A549 (cell line): ENCODE measurements at regions not wholly inside any gene's neighbourhood (a gene's known extent, or its start where the extent isn't known, plus 50 kb on each side); places are given as distances from the start of the nearest gene placed in this dataset.
A peak's percentile ranks its signal among the peaks of the same experiment; 100 is the strongest.

Experiments
- ATAC-seq, 2 experiments: fragments of 200-7000 bp in 1 of 2; fragments of >200 bp in 1 of 2; cut with Nextera tagmentation in 1 of 2; cut with Tn5 transposase in 1 of 2; 3 replicates each; pipeline versions ENCODE4 v1.8.0 to v1.9.1; 2018 to 2020; ENCODE audit warnings: mild to moderate bottlenecking in 1 of 2, moderate library complexity in 1 of 2
- CTCF ChIA-PET: fragments of 300-600 bp; sonication (Branson Sonifier 250); formaldehyde crosslinking; extraction: SDS; loops from one replicate; lab custom pipeline; 2021; ENCODE audit warnings: antibody characterized with exemption, inconsistent platforms; lab: Yijun Ruan, JAX
- POLR2A ChIA-PET: fragments of 350-600 bp; formaldehyde crosslinking; extraction: SDS; loops from one replicate; lab custom pipeline; 2021; ENCODE audit warnings: antibody characterized with exemption, inconsistent platforms; lab: Yijun Ruan, JAX
- DNase-seq, 2 experiments: peaks; one replicate each; pipeline versions ENCODE4 v3.0.0 to v3.0.0-alpha.2; 2011 to 2016; ENCODE audit warnings: low read depth in 1 of 2, low spot score in 1 of 2
- FAIRE-seq: peaks from 2 replicates; lab custom pipeline; 2011; peaks lifted over from hg19 to GRCh38; lab: Jason Lieb, UNC
- H3K27ac ChIP-seq, 2 experiments: fragments of >200 bp; sonication (Bioruptor Twin); formaldehyde crosslinking; 3 replicates each; pipeline ENCODE4 v1.5.1; 2016 to 2017
- H3K4me1 ChIP-seq: fragments of >200 bp; sonication (Bioruptor Twin); formaldehyde crosslinking; 3 replicates; pipeline ENCODE4 v1.6.1; 2016
- H3K4me2 ChIP-seq: fragments of >200 bp; sonication (Bioruptor Twin); formaldehyde crosslinking; 3 replicates; pipeline ENCODE4 v1.6.1; 2016
- H3K4me3 ChIP-seq: fragments of >200 bp; sonication (Bioruptor Twin); formaldehyde crosslinking; 3 replicates; pipeline ENCODE4 v1.5.1; 2016
- H3K9me3 ChIP-seq: fragments of >200 bp; sonication (Bioruptor Twin); formaldehyde crosslinking; 3 replicates; pipeline ENCODE4 v1.6.1; 2016
- CHD2 ChIP-seq: fragments of 150-350 bp; IDR thresholded peaks from 2 replicates; pipeline ENCODE4 v1.6.1; 2014; ENCODE audit warnings: low read length; ENCODE audit not compliant: partially characterized antibody
- CHD4 ChIP-seq: fragments of 200-600 bp; sonication (generic); IDR thresholded peaks from 2 replicates; pipeline ENCODE4 v1.6.1; 2016; ENCODE audit warnings: antibody characterized with exemption, mild to moderate bottlenecking, borderline replicate concordance
- EHF ChIP-seq: fragments of 250-450 bp; sonication (Bioruptor Pico); IDR thresholded peaks from 2 replicates; pipeline ENCODE4 v1.5.0; 2020; ENCODE audit warnings: mild to moderate bottlenecking
- FOSB ChIP-seq: fragments of 250-450 bp; sonication (Bioruptor Pico); IDR thresholded peaks from 2 replicates; pipeline ENCODE4 v1.5.0; 2020; ENCODE audit warnings: mild to moderate bottlenecking, moderate library complexity
- FOXS1 ChIP-seq: fragments of 250-450 bp; sonication (Bioruptor Pico); IDR thresholded peaks from 2 replicates; pipeline ENCODE4 v1.5.0; 2020; ENCODE audit warnings: mild to moderate bottlenecking, moderate library complexity
- HOXB5 ChIP-seq: fragments of 250-450 bp; sonication (Bioruptor Pico); IDR thresholded peaks from 2 replicates; pipeline ENCODE4 v1.5.0; 2020; ENCODE audit warnings: mild to moderate bottlenecking, moderate library complexity
- JUNB ChIP-seq: fragments of >200 bp; sonication (Bioruptor Twin); formaldehyde crosslinking; IDR thresholded peaks from 2 replicates; pipeline ENCODE4 v1.6.1; 2016
- MAZ ChIP-seq: fragments of 150-350 bp; IDR thresholded peaks from 2 replicates; pipeline ENCODE4 v1.6.1; 2014; ENCODE audit warnings: antibody characterized with exemption, low read depth, low read length, borderline replicate concordance
- MYC ChIP-seq: IDR thresholded peaks from 2 replicates; pipeline ENCODE4 v1.6.1; 2012; ENCODE audit warnings: mild to moderate bottlenecking, inconsistent platforms, low read length, improper control_type of control experiment, borderline replicate concordance
- POLR2AphosphoS2 ChIP-seq: conservative IDR thresholded peaks from 2 replicates; pipeline ENCODE4 v1.6.1; 2012; ENCODE audit warnings: low read length, improper control_type of control experiment, inconsistent platforms
- RCOR1 ChIP-seq: fragments of 150-350 bp; IDR thresholded peaks from 2 replicates; pipeline ENCODE4 v1.6.1; 2014; ENCODE audit warnings: antibody characterized with exemption, low read length, low read depth
- RNF2 ChIP-seq: fragments of 200-600 bp; sonication (generic); IDR thresholded peaks from 2 replicates; pipeline ENCODE4 v1.6.1; 2016; ENCODE audit warnings: low read depth, mild to moderate bottlenecking, antibody characterized with exemption, moderate library complexity, borderline replicate concordance
- TP53 ChIP-seq: fragments of 250-450 bp; sonication (Bioruptor Pico); IDR thresholded peaks from 2 replicates; pipeline ENCODE4 v1.5.0; 2021; ENCODE audit warnings: mild to moderate bottlenecking, moderate library complexity
- ZFP36 ChIP-seq: fragments of 450-650 bp; IDR thresholded peaks from 2 replicates; pipeline ENCODE4 v1.6.1; 2014; ENCODE audit warnings: borderline replicate concordance; ENCODE audit not compliant: partially characterized antibody
- ZSCAN20 ChIP-seq: fragments of 250-450 bp; sonication (Bioruptor Pico); IDR thresholded peaks from 2 replicates; pipeline ENCODE4 v1.8.0; 2022; ENCODE audit warnings: mild to moderate bottlenecking, moderate library complexity
- WGBS: methylation state at CpG from one replicate; pipeline ENCODE4 v1.1.6; 2017; ENCODE audit errors: missing lambda C conversion rate; 5-methylcytosine and 5-hydroxymethylcytosine counted together
- TF ChIP-seq, protein P1 (sequence below): fragments of 450-650 bp; IDR thresholded peaks from 2 replicates; pipeline ENCODE4 v1.6.1; 2014; ENCODE audit warnings: antibody characterized with exemption
- TF ChIP-seq, protein P2 (sequence below): fragments of >200 bp; sonication (Bioruptor Twin); formaldehyde crosslinking; IDR thresholded peaks from 3 replicates; pipeline ENCODE4 v1.5.1; 2016
- TF ChIP-seq, protein P3 (sequence below): fragments of 250-450 bp; sonication (Bioruptor Pico); IDR thresholded peaks from 2 replicates; pipeline ENCODE4 v1.5.0; 2020; ENCODE audit warnings: low read depth, mild to moderate bottlenecking, moderate library complexity
- TF ChIP-seq, protein P4 (sequence below): IDR thresholded peaks from 2 replicates; pipeline ENCODE4 v1.6.1; 2012; ENCODE audit warnings: low read depth, borderline replicate concordance
- TF ChIP-seq, protein P5 (sequence below): fragments of 250-450 bp; sonication (Bioruptor Pico); IDR thresholded peaks from 2 replicates; pipeline ENCODE4 v1.5.0; 2021; ENCODE audit warnings: mild to moderate bottlenecking, moderate library complexity, borderline replicate concordance

DNA sequence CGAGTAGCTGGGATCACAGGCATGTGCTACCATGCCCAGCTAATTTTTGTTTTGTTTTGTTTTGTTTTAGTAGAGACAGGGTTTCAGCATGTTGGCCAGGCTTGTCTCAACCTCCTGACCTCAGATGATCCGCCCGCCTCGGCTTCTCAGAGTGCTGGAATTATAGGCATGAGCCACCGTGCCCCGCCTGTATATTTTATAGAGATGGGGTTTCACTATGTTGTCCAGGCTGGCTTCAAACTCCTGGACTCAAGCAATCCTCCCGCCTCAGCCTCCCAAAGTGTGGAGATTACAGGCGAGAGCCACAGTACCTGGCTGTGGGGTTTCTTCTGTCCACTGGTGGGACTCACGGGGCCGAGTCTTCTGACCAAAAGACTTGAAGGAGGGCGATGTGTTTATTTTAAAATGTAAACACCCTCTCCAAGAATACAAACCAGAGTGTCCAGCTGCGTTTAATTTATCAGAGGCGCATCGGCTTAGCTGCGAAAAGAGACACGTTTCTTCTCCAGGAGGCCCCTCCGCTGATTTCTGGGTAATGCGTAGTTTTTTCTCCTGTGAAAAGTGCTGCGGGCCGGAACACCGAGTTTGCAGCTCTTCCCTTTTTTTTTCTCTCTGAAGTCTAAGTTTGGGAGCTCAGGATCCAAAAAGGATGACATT lies 86.9 kb upstream of the CIBAR2 start:
- DNase-seq, result peak in 1 of 2 experiments; percentile 29
- POLR2A ChIA-PET, result no interaction called here
- CTCF ChIA-PET, result interaction anchor here (0.7 to 2.2 kb wide), 4 partner anchors 8 to 84 kb away, joined by 3 to 7 read pairs (median 4); no protein-coding TSS in a partner anchor

DNA sequence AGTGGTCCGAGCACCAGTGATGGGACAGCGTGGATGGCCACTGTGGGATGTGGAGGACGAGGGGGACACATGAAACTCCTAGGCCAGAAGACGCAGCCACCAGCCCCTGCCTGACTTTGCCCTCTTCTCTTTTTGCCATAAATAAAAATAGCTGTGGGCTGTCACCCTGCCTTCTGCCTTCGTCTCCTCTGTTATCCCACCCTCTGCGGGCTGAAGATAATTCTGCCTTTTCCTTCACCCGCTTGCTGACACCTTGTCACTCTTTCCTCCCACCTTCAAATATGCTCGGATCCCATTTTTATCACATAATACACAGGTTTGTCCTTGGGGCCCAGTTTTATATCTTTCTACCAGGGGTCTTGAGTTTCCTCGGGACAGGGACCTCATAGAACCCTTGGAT lies 87.6 kb upstream of the CIBAR2 start:
- H3K4me3 ChIP-seq, result no peak overlapping the region
- ChIA-PET CTCF (interaction anchor here (0.9 to 1.3 kb wide), 2 partner anchors 9 to 85 kb away, joined by 3 to 7 read pairs; no protein-coding TSS in a partner anchor), POLR2A (no interaction called here)
- no peak for TF ChIP-seq MYC
- TF ChIP-seq HOXB5 (CRISPR knock-in tag), result no peak
- TF ChIP-seq CHD4, result no peak
- no peak for TF ChIP-seq ZFP36
- TF ChIP-seq FOSB (CRISPR knock-in tag), result no peak
- ATAC-seq (no peak), DNase-seq (no peak), FAIRE-seq (no peak)
- no peaks in the 10 kb centered on the region for H3K9me3 ChIP-seq
- no peak overlapping the region for H3K4me2 ChIP-seq
- H3K4me1 ChIP-seq, result peaks cover 9% of the 10 kb centered on the region; the same call in 2 of the 3 replicates
- no peak overlapping the region for H3K27ac ChIP-seq
- WGBS, result 91% methylated on average over 9 of the region's 9 CpGs

More for the DNA sequence above, 86.9 kb upstream of the CIBAR2 start:
- no peaks in the 10 kb centered on the region for H3K9me3 ChIP-seq
- WGBS, result 81% methylated on average over 21 of the region's 21 CpGs
- FAIRE-seq, result no peak
- H3K4me2 ChIP-seq, result no peak overlapping the region
- H3K4me3 ChIP-seq, result no peak overlapping the region
- H3K27ac ChIP-seq, result 0 out of 6 replicates have a peak overlapping the region, but pooled peaks of 1 of the 2 experiments have one; percentile 36
- H3K4me1 ChIP-seq, result peaks cover 9% of the 10 kb centered on the region; the same call in 2 of the 3 replicates
- ATAC-seq, result peak in 1 of 2 experiments; percentile 25; a peak in 2 of 6 replicates
- TF ChIP-seq EHF (CRISPR knock-in tag), result no peak
- TF ChIP-seq POLR2AphosphoS2, result no peak
- no peak for TF ChIP-seq RCOR1
- TF ChIP-seq, protein P1, sequence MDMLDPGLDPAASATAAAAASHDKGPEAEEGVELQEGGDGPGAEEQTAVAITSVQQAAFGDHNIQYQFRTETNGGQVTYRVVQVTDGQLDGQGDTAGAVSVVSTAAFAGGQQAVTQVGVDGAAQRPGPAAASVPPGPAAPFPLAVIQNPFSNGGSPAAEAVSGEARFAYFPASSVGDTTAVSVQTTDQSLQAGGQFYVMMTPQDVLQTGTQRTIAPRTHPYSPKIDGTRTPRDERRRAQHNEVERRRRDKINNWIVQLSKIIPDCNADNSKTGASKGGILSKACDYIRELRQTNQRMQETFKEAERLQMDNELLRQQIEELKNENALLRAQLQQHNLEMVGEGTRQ, result no peak
- TF ChIP-seq MAZ, result no peak
- no peak for TF ChIP-seq CHD2
- TF ChIP-seq TP53, result no peak
- TF ChIP-seq CHD4, result no peak
- TF ChIP-seq, protein P2, sequence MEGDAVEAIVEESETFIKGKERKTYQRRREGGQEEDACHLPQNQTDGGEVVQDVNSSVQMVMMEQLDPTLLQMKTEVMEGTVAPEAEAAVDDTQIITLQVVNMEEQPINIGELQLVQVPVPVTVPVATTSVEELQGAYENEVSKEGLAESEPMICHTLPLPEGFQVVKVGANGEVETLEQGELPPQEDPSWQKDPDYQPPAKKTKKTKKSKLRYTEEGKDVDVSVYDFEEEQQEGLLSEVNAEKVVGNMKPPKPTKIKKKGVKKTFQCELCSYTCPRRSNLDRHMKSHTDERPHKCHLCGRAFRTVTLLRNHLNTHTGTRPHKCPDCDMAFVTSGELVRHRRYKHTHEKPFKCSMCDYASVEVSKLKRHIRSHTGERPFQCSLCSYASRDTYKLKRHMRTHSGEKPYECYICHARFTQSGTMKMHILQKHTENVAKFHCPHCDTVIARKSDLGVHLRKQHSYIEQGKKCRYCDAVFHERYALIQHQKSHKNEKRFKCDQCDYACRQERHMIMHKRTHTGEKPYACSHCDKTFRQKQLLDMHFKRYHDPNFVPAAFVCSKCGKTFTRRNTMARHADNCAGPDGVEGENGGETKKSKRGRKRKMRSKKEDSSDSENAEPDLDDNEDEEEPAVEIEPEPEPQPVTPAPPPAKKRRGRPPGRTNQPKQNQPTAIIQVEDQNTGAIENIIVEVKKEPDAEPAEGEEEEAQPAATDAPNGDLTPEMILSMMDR, result no peak
- TF ChIP-seq, protein P3, sequence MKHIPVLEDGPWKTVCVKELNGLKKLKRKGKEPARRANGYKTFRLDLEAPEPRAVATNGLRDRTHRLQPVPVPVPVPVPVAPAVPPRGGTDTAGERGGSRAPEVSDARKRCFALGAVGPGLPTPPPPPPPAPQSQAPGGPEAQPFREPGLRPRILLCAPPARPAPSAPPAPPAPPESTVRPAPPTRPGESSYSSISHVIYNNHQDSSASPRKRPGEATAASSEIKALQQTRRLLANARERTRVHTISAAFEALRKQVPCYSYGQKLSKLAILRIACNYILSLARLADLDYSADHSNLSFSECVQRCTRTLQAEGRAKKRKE (CRISPR knock-in tag), result no peak
- no peak for TF ChIP-seq FOXS1 (CRISPR knock-in tag)
- TF ChIP-seq FOSB (CRISPR knock-in tag), result no peak
- TF ChIP-seq, protein P4, sequence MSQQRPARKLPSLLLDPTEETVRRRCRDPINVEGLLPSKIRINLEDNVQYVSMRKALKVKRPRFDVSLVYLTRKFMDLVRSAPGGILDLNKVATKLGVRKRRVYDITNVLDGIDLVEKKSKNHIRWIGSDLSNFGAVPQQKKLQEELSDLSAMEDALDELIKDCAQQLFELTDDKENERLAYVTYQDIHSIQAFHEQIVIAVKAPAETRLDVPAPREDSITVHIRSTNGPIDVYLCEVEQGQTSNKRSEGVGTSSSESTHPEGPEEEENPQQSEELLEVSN, result no peak
- no peak for TF ChIP-seq ZSCAN20 (CRISPR knock-in tag)
- TF ChIP-seq JUNB, result no peak
- TF ChIP-seq RNF2, result no peak
- TF ChIP-seq, protein P5, sequence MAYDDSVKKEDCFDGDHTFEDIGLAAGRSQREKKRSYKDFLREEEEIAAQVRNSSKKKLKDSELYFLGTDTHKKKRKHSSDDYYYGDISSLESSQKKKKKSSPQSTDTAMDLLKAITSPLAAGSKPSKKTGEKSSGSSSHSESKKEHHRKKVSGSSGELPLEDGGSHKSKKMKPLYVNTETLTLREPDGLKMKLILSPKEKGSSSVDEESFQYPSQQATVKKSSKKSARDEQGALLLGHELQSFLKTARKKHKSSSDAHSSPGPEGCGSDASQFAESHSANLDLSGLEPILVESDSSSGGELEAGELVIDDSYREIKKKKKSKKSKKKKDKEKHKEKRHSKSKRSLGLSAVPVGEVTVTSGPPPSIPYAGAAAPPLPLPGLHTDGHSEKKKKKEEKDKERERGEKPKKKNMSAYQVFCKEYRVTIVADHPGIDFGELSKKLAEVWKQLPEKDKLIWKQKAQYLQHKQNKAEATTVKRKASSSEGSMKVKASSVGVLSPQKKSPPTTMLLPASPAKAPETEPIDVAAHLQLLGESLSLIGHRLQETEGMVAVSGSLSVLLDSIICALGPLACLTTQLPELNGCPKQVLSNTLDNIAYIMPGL, result no peak
